ENCODE measurements at regions not wholly inside any gene's neighbourhood (a gene's known extent, or its start where the extent isn't known, plus 50 kb on each side); places are given as distances from the start of the nearest gene placed in this dataset.

GRCh38 chr20:36093025-36093803 is 61.3 kb upstream of the EPB41L1 start:
- TF ChIP-seq RAD21 (IDR thresholded peaks at IDR 0.05; ENCODE audit: low read length) (no peak), BHLHE40 (IDR thresholded peaks at IDR 0.05; ENCODE audit: low read depth, low read length) (no peak), POLR2A (IDR thresholded peaks at IDR 0.05; ENCODE audit: low read depth, low read length) (no peak), RFX5 (IDR thresholded peaks at IDR 0.05; ENCODE audit: low read depth, low read length) (no peak), ELK1 (IDR thresholded peaks at IDR 0.05; ENCODE audit: borderline replicate concordance, low read depth, low read length) (no peak), FOS (IDR thresholded peaks at IDR 0.05; ENCODE audit: low read depth, low read length) (no peak), MAZ (IDR thresholded peaks at IDR 0.05; ENCODE audit: borderline replicate concordance, low read depth, low read length) (no peak), USF2 (IDR thresholded peaks at IDR 0.05; ENCODE audit: low read depth, low read length) (no peak), SMC3 (IDR thresholded peaks at IDR 0.05; ENCODE audit: low read depth, low read length) (no peak), CEBPB (IDR thresholded peaks at IDR 0.05; ENCODE audit: low read depth, low read length) (no peak), MXI1 (IDR thresholded peaks at IDR 0.05; ENCODE audit: borderline replicate concordance, low read depth, low read length) (no peak), CHD1 (IDR thresholded peaks at IDR 0.05; ENCODE audit: low read depth, low read length) (no peak)
- TF ChIP-seq, protein P1, sequence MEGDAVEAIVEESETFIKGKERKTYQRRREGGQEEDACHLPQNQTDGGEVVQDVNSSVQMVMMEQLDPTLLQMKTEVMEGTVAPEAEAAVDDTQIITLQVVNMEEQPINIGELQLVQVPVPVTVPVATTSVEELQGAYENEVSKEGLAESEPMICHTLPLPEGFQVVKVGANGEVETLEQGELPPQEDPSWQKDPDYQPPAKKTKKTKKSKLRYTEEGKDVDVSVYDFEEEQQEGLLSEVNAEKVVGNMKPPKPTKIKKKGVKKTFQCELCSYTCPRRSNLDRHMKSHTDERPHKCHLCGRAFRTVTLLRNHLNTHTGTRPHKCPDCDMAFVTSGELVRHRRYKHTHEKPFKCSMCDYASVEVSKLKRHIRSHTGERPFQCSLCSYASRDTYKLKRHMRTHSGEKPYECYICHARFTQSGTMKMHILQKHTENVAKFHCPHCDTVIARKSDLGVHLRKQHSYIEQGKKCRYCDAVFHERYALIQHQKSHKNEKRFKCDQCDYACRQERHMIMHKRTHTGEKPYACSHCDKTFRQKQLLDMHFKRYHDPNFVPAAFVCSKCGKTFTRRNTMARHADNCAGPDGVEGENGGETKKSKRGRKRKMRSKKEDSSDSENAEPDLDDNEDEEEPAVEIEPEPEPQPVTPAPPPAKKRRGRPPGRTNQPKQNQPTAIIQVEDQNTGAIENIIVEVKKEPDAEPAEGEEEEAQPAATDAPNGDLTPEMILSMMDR (conservative IDR thresholded peaks at IDR 0.05; ENCODE audit: low read depth, low read length), result no peak

All from IMR-90 (cell line).